HL-60/S4 treated with retinoic acid at 250 ng/mL for 4 days and 3 days (cell line): ENCODE measurements at regions not wholly inside any gene's neighbourhood (a gene's known extent, or its start where the extent isn't known, plus 50 kb on each side); places are given as distances from the start of the nearest gene placed in this dataset.

Experiments used
- in situ Hi-C: fragments of 300-500 bp; cut with MboI; formaldehyde crosslinking; loops from 2 replicates; pipeline ENCODE4 v1.7.0; 2022; ENCODE audit warnings: low sequenced_read_pairs

DNA sequence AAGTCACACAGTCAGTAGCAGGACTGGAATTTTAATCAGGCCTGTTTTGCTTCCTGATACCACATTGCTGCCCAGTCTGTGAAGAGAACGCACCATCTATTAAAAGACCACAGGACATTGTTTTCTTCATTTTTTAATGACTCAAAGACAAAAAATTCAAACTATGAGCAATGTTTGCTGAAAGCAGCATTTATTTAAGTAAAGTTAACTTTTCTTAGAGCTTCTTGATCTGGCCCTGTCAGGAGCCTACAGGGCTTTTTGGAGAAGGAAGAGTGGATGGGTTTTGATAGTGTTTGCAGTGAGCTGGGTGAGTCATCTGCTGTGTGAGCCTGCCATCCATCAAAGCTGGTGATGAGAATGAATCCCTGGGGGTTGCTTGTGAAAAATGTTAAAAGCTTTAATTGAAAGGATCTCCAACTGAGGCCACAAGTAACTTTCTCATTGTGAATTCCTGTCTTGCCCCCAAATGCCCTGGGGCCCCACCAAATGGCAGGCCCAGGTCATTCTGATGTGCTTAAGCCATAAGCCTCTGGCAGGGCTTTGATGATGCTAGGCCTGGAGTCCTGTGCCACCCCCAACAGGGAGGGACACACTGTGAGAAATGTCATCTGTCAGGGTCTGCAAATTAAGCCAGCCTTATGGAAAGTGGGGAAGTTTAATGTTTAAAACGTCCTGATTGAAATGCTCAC lies 136.2 kb upstream of the PFN2 start:
- in situ Hi-C loops, result no loop called here

DNA sequence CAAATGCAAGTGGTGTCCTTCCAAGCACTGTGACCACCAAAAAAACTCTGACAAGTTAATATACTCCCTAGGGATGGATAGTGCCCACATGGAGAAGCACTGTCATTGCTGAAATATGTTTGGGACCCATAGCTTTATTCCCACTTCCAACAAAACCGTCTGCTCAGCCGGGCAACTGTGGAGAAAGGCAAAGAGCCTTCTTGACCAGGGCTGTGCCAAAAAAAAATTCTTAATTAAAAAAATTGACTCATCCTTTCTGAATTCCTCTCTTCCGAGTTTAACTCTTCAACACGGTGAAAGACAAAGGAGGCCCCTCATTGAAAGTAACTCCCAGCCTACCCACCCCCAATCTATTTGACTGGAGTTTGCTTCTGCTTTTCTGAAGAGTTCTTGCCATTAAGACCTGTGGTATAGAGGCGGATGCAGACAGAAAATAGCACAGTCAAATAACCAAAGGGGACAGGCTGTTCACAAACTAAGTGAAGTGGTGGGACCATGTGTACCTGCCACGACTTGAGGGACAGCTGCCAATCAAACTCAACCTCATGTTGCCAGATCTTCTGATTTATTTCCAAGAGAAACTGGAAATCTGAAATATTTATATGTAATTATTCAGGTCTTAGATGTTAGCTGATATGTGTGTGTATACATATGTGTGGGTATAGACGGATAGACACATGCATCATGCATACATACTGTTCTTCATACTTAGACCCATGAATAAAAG lies 135.4 kb upstream of the PFN2 start:
- in situ Hi-C loops, result no loop called here

DNA sequence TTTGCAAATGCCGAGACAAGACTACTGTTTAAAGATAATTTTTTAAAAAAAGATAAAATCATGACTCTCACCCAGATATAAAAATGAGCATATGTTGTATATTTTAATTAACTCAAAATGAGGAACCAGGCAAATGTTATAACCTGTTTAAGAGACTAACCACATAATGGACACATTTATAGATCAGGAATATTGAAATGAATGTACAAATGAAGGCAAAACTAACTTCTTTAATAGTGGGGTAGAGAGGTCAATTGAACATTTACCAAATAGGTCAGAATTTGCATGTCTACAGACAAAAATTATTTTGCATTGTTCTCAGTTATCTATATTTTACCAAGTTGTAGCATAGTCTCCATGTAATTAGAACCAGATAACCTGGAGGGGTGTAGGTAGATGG lies 134.3 kb upstream of the PFN2 start:
- in situ Hi-C loops, result no loop called here

DNA sequence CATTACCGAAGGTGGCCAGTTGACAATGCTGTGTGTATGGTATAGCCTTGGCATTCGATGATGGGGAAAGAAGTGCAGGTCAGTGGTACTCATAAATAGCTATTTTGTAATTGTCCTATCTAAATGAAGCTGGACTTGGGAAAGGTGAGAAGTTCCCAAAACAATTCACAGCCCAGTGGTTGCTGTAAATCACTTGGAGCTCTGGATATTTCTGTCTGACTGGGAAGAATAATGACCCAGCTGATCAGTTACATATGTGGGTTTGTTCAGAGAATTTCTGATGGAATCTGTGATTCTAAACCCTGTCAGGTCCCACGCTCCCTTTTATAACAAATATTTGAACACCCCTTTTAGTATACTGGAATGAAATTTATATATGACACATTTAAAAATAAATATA lies 133.9 kb upstream of the PFN2 start:
- in situ Hi-C loops, result no loop called here

DNA sequence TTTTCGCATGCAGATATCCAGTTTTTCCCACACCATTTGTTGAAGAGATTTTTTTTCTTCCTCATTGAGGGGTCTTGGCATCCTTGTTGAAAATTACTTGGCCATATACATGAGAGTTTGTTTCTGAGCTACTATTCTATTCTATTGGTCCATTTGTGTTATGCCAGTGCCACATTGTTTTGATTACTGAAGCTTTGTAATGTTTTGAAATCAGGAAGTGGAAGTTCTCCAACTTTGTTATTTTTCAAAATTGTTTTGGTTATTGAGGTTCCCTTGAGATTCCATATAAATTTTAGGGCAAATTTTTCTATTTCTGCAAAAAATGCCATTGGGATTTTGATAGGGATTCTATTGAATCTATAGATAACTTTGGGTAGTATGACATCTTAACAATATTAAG lies 130.3 kb upstream of the PFN2 start:
- in situ Hi-C loops, result no loop called here

DNA sequence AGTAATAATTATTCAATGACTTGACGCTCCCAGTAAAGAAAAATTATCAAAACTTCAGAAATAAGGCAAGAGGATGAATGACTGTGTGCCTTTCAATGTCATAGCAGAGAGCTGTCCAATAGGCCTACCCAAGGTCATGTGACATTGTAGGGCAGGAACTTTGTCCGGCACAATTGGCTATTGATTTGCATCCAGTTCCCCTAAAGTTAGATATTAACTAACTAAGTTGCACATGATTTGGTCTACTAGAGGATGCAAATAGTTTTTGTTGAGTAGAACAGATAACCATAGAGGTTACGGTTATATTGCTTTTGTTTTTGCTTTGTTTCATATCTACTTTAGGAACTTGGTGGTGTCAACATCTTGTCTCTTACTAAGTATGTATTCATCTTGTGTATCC lies 127.9 kb upstream of the PFN2 start:
- in situ Hi-C loops, result no loop called here

DNA sequence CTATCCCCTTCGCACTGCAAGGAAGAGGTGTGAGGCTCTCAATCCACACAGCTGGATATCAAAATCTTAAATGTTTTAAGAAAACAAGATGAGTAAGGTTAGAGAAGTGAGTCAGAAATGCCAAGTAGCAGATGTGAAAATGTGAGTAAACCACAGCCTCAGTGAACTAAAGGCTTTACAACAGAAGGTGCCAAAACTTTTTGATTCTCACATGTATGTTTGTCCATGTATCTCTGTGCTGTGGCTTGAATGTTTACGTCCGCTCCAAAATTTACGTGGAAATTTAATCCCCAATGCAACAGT lies 126.8 kb upstream of the PFN2 start:
- in situ Hi-C loops, result no loop called here

DNA sequence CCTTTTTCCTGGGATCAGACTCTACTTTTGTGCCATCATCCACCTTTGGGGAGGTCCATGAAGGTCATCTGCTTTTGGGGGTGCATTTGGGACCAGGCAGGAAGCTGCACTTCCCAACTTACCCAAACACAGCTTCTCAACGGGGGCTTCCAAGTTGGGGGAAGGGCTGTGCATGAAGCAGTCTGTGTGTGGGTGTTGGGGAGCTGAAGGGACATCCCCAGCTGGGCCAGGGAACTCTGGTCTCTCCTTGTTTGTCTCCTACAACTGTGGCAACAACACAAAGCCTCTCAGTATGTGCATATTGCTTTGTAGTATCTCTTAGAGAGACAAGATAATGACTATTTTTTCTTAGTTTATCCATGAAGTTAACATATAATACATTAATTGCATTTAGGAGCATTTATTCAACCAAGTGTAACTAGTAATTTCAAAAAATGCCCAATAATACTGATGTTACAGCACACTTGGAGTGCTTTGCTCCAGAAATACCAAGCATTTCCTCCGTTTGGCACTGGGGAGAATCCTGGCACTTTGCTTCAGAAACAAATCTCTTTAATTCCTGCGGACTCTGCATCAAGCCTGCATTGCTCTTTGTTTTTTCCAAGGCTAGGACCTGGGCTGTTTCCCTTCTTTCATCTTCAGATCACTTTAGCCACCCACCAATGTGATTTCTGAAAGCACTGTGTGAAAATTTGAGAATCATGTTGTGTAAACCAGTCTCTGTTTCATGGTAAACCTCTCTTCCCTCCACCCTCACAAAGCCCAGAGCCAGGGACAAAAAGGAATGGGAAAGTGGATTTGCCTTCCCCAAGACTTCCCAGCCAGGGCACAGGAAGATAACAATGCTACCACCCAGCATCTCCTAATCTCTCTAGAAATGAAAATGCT lies 126.2 kb upstream of the PFN2 start:
- in situ Hi-C loops, result no loop called here

DNA sequence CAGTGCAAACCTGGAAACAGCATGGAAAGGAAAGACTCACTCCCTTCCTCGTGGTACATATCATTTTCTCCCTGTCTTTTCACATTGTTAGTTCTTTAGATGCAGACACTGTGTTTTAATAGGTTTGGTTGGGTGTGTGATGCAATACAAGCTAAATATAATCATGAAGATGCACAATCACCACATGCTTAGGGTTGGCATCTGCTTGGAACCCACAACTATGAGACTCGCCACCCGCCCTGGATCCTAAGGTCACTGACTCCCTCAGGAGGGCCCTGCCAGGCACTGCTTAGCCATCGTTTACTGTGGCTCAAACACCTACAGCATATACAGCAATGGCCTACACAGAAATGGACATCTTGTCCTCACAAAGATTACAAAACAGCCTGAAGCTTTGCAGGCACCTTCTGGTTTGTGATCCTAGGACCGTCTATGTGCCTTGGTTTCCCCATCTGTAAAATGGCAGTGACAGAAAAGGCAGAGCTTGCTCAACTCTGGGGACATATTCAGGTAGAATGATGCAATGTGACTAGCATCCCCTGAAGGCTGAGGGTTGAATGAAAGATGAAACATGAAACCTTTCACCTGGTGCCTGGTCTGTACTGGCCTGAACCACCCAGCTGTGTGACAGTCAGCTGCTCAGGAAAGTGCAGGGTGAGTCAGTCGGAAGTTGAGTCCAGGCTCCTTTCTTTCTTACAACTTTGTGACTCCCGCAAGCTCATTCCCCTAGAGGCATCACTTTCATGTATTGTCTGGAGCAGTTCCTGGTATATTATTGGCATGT lies 123.6 kb upstream of the PFN2 start:
- in situ Hi-C loops, result no loop called here

DNA sequence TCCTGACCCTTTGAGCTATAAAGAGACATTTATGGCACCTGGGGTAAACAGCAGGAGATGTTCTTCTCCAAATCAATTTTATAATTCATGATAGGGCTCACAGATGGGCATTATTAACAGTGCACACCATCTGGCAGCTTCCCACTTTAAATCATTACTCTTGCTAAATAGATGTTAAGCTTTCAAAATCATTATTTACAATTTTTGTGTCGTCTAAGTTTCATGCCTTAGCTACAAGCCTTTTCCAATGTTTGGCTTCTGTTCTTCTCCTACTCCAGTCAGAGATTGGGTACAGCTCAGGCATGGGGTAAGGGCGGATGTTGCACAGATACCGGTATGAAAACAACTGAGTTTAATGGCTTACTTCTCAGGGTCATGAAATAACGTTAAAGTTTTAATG lies 120.9 kb upstream of the PFN2 start:
- in situ Hi-C loops, result no loop called here

DNA sequence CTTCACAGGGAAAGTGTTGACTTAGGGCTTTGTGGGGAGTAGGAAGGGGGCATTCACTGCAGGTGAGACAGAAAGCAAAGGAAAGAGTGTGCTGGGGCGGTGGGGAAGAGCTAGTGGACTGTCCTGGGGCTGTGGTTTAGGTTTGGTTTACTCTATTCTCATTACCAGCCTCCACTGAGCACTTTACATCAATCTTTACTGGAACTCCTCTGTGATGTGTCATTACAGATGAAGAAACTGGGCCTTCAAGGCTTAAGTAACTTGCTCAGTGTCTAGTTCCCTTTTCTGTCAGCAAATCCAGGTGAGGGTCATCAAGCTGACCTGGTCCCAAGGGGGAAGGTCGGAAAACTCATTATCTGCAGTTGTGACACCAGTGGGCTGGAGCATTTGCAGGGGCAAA lies 120.2 kb upstream of the PFN2 start:
- in situ Hi-C loops, result no loop called here

DNA sequence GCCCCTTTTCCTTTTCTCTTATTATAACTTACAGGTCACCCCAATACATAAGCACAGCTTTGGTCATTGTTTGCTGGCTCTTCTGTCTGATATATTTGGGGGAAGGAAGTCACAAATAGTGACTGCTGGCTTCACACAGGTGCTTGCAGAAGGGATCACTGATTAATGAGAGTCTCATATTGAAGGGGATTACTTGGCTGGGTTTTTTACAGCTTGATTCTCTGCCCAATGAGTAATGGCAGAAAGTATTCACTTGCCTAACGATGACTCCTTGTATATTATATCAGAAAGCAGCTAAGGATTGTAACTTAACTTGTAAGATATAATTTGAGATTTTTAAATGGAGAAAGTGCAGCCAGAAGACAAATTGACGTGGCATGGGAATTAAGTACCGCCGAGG lies 119.3 kb upstream of the PFN2 start:
- in situ Hi-C loops, result no loop called here

DNA sequence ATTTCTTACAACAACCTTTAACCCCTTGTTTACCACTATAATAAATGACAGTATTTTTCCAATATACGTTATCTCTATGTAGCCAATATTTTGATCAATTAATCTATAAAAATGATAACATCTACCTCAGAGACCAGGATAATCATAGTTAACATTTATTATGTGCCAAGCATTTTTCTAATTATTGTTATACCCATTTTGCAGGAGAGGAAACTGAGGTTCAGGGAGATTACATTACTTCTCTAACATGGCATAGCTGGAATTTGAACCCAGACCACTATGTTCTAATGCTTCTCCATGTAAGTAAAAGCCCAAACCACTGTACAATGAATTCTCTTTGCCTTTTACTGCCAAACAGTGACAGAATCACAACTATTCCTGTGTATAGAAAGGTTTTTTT lies 113.4 kb upstream of the PFN2 start:
- in situ Hi-C loops, result no loop called here

DNA sequence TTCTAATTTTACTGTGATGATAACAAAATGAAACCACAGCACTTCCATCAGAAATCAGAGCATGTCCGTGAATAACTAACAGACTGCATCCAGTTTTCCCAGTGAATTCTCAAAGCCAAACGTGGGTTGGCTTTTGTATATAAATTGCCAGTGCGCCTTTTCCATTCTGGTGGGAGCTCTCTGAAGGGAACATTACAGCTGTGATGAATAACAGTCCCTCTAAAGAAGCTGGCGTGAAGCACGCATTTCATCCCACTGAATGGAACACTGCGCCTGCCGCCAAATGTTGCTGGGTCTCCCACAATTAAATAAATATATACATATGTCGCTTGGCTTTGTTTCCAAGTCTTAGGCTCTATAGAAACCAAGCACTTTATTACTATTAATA lies 113.0 kb upstream of the PFN2 start:
- in situ Hi-C loops, result no loop called here

DNA sequence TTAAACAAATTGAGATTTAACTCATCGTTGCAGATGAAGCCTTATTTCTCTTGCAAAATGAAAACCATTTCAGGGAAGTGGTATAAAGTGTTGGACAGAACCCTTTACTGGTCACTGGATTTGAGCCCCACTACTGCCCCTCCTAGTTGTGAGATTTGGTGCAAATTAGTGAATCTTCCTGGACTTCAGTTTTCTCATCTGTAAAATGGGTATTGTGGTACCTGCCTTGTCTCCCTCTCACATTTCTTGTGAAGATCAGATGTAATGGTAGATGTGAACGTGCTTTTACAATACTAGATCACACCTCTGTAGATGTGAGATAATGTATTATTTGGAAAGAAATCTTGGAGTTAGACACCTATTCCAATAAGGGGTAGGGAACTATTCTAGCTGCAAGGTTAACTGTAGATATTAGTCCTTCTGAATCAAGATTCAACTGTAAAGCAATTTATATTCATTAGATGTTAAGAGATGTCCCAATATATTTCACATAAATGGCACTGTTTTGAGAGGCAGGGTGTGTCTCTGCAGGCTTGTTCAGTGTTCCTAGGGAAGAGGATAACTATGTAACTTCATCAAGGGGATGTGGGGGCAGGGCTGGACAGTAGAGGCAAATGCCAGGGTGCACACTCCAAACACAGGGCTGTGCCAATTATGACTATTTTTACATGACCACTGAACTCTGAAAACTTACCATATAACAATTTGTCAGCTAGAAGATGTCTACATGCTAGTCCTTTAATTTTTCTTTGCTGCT lies 112.4 kb upstream of the PFN2 start:
- in situ Hi-C loops, result no loop called here

DNA sequence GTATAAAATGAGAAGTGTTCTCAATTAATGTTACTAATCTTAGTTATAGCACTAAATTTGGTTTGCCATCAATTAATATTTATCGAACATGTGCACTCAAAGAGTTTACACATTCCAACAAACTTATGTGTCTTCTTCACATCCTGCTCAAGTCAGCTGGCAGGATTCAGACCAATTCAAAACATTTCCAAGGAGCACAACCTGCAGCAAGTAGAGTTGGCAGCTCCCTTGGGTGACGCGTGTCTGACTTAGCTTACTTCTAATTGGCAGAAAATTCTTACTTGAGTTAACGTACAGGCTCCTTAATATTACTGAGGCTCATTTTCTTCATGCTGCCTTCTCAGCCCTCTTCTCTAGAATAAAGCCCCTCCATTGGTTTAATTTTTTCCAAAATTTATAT lies 110.4 kb upstream of the PFN2 start:
- in situ Hi-C loops, result no loop called here

DNA sequence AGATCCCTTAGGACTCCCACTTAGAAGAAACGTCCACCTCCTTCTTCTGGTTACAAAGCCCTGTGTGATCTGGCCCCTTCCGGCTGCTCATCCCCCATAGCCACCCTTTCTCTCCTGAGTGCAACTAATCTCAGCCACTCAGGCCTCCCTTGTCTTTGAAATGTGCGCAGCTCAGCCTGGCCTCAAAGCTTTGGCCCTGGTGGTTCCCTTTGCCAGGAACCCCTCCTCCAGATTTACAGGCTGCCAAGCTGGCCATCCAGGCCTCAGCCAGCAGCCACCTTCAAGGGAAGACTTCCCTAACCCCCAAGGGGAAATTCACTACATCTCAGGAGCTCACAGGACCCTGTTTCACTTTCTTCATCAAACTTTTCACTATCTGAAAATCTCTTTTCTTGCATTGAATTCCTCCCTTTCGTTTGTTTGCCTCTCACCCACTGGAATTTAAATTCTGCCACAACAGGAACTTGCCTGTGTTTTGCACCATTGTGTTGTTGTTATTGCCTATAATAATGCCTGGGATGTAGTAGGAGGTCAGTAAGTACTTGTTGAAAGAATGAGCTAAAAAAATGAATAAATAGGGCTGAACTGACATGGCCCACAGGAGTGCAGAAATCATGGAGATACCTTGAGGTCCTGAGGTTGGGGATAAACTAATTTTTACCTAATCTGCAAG lies 109.5 kb upstream of the PFN2 start:
- in situ Hi-C loops, result no loop called here

DNA sequence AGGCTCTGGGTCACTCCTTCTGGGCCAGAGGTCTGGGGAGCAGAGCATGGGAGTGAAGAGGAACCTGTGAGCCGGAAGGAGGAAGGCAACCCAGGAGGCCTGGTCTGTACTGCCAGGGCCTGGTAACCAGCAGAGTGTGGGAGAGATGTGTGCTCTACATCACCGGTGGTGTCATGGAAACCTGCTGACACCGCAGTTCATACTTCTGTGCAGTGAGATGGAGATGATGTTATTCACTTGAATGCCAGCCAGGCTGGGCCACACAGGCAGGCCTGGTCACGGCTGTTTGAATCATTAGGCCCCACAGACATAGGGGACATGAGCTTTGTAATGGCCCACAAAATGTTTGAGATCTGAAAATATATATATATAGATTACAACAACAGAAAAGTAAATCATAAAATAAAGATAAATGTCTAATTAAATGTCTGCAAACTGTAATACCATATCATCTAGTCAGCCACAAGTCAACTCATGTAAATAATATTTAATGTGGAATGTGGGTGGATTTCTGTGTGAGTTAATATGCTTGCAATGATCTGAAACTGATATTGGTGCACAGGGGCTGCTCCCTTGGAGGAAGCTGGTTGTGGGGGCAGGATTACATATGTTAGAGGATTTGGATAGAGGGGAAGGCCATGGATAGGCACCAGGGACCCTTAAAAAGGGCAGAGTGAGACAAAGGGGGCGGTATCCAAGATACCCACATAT lies 108.5 kb upstream of the PFN2 start:
- in situ Hi-C loops, result no loop called here

DNA sequence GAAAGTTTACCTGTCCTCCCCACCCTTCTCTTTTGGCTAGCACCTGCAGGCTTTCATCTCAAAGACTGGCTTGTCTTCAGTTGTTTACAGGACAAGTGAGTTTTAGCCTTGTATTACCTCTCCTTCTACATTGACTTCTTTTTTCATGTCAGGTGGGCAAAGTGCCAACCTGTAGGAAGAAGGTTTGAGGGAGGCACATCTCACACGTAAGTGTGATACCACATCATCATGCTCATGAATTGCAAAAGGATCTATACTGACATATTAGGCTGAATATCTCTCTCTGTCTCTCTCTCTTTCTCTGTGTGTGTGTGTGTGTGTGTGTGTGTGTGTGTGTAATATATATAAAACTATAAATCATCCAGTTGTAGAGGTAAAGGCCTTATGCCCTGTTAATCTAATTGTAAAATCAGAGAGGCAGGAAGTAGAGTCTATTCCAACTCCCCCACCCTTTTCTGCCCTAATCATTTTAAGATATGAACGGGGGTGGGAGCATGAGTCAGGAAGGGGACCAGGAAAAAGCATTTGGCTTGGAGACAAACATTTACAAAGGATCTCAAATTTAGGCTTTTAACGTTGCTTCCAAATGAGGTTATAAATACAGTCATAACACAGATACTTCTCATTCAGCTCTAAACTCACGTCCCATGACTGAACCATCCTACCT lies 107.0 kb upstream of the PFN2 start:
- in situ Hi-C loops, result no loop called here
